GM21360 (cell line): ENCODE measurements at regions not wholly inside any gene's neighbourhood (a gene's known extent, or its start where the extent isn't known, plus 50 kb on each side); places are given as distances from the start of the nearest gene placed in this dataset.

ENCODE experiments used
- ATAC-seq: cut with Tn5 transposase; IDR thresholded peaks from one replicate; pipeline ENCODE4 v1.9.1; 2021; ENCODE audit warnings: mild to moderate bottlenecking, moderate library complexity; ENCODE audit not compliant: unreplicated experiment

DNA sequence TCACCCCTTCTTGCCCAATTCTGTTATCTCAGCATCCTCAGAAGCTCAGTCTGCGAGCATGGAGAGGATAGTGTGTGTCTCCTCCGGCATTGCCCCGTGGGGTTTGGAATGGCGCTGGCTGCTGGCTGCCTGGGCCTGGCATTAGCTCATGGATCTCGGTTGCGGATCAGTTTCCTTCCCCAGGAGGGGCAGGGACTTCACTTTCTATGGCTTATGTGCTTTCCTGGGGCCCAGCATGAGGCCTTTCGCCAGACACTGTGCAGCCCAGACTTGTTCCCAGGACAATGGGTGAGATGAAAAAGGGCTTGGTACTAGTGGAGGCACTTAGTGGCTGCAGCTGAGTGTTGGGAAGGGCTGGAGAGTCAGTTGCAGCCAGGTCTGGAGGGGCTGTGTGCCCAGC is 143.3 kb downstream of the GLI2 start:
- no peak for ATAC-seq

DNA sequence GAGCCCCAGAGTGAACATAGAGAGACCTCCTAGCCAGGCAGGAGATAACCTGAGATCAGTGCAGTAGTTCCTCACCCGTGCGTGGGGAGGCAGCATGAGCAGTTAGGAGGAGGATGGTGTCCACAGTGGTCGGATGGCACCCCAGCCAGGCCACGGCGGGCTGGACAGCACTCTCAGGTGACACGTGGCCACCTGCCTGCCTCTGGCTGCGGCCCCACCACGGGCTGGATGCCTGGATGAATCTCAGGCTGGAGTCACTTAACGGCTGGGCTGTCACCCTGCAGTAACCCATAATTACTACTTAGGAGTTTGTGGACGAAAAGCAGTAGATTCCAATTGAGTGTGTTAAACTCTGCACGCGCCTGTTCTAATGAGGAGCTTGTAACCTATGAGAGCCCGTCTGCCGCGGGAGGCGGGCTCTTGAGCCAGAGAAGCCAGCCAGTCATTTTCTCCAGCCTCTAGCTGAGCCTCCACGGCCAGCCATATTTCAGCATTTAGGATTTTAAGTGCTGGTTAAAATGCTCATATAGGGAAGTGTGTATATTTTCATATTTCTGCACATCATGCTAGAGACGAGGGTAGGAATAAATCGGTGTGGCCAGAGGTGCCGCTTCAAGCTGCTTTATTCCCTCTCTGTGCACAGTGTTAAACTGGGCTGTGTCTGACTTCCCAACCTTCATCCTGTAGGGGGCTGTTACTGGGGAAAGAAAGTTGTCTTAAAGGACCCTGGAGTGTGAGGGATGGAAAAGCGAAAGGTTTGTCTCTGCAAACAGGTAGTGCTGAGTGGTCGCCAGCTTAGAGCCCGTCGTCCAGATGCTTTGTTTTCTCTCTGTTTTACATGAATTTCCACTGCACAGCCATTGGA is 144.0 kb downstream of the GLI2 start:
- ATAC-seq = no peak

DNA sequence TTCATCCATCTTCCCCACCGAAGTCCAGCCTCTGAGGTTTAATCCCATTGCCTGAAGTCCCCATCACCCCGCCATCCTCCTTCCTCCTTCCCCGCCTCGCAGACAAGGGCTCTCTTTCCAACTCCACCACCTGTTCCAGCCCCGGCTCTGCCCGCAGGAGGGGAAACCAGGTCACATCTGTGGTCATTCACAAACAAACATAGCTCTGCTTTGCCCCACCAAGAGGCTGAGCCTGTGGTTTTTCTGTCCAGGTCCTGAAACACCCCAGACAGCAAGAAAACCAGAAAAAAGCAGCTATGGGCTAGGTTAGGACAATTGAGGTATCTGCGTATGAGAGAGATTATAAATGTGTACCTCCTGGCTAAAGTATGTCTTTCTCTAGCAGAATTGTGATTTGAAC is 144.7 kb downstream of the GLI2 start:
- ATAC-seq = no peak

DNA sequence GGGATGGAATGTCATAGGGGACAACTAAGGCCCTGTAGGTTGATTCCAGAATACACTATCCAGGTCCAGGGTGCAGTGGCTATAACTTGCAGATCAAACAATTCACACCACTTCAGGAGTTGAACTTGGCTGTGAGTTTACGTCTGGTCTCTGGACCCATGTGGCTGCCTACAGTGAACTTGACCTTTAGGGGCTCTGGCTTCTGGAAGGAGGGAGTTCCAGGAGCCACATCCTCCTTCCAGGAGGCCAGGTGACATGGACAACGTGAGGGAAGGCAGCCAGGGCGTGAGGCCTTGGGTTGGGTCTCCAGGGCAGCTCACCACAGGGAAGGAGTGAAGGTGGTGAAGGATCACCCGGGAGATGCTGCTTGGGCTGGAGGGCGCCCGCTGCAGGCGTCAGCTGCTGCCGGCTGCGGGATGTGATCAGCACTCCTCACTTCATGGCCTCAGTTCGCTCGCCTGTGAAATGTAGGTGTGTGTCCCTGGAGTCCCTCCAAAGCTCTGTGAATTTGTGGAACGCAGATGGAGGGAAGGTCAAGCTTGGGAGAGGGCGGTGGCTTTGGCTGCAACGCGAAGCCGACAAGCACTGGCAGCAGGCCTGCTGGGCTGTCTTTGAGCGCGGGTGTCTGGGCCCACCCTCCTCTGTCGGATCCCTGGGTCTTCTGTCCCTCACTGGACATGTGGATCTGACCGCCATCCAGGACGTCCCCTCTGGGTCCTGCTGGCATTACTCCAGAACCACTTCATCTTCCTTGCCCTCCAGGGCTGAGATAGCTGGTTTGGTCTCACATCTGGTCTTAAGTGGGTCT is 146.5 kb downstream of the GLI2 start:
- no peak for ATAC-seq

DNA sequence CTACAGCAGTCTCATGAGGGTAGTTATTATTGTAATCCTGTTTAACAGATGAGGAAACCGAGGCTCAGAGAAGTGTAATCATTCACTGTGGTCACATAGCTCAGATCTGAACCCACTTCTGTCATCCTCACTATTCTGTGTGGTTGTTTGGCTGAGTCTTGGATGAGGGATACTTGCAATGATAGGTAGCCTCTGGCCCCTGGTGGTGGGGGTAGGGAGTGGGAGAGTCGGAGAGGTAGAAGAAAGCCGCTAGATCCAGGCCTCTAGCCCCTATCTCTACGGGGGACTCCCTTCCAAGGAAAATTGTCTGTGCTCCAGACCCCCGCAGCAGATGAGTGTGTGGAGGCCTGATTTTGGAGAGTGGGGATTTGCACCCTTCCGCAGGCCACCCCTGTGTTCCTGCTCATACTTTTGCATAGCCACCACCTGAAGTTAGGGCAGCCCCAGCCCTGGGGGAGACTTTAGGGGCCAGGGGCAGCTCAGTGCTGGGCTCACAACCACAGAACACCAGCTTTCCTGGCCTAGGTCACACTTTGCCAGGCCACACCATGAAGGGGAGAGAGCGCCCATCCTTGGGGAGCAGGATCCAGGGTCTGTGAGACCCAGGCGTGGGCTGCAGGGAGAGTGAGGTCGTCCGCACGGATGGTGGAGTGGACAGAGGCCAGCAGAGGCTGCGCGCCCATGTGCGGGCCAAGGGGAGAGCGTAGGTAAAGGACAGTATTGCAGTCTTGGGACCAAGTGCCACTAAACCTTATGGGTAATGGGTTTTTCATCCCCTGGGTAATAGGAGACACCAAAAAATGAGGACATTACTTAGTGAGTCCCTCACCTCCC is 148.2 kb downstream of the GLI2 start:
- no peak for ATAC-seq

DNA sequence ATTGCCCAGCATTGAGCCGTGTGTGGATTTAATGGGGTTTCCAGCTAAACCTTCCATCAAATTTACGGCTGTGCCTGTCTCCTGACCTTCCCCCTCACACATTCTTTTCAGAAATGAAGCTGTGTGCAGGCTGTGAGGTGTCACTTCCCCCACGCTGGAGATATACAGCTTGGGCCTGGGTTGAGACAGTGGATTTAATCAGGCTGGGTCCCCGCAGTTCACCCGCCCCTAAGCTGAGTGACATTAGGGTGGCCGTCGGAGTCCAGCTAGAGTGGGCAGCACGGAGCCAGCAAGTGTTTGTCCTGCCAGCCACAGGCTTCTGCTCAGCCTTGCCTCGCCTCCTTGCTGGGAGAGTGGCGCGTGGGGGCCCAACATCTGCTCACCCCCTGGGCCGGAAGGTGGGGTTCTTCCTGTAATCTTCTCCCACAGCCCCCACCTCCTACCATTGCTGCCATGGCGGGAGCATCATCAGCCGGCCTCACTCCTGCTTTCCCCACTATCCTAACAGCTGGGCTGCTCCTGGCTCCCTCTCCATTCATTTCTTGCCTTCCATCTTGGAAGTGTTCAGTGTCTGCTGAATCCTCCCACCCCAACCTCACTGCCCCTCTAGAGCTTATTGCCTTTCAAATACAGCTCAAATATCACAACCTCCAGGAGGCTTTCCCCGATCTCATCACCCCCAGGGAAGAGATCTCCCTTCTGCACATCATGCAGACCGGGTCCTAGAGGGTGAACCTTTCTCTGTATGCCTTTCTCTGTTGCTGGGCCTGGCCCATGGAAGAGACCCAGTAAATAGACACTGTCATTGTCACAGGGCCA is 149.0 kb downstream of the GLI2 start:
- ATAC-seq = no peak

DNA sequence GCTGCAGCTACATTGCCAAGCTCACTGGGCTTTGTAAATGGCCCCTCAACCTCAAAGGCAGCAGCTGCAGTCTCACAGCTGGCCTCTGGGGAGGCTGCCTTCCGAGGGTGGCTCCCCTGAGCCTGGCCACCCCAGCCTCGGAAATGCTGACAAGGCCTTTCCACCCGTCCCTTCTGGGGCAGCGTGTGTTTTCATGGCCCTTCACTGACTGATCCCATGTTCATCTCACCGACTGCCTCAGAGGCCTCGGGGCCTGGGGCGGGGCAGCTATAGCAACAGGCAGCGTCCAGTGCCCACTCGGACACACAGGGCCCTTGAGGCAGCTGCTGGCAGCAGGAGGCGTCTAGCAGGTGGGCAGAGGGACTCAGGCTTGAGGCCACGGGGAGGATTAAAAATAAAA is 149.7 kb downstream of the GLI2 start:
- ATAC-seq = no peak

DNA sequence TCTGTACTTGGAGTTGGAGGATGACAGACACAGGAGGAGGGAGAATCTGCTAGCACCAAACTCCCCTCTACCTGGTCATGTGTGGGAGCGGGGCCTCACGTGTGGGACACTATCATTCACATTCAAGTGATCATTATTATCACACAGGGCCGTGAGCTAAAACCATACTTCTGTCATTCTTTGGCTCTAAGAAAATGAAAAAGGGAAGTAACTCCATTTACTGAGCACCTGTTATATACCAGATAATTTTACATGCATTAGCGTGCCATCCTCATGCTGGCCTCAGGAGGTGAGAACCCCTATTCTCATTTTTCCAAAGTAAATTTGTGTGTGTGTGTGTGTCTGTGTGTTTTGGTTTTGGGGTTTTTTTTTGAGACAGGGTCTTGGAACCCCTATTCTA is 150.1 kb downstream of the GLI2 start:
- ATAC-seq = no peak

DNA sequence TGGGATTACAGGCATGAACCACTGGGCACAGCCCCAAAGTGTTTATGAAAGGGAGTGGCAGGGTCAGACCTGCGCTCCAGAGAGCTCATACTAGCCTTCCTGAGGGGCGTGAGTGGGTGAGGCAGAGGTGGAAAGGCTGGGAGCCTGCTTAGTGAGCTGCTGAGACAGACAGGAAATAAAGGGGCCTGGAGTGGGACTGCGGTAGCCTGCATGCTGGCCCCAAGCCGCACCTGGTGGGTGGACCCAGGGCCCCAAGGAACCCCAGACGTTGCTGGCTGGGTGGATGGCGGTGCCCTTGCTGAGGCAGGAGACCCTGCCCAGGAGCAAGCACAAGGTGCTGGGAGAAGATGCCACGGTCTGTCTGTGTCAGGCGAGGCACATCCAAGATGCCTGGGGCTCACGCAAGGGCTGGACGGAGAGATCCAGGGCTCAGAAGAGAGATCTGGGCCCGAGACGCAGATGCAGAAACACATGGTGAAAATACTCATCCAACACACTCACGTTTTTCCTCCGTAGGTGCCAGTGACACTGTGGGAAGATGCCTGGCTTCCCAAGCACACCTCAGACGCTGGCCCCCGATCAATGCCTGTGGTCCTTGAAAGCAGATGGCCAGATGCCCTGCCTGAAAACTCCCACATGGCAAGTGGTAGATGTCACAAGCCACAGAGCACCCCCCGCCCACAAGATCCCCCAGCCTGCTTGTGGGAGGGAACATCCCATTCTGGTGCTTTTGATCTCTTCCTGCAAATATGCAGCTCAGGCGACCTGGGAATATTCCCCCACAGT is 151.1 kb downstream of the GLI2 start:
- ATAC-seq = no peak

DNA sequence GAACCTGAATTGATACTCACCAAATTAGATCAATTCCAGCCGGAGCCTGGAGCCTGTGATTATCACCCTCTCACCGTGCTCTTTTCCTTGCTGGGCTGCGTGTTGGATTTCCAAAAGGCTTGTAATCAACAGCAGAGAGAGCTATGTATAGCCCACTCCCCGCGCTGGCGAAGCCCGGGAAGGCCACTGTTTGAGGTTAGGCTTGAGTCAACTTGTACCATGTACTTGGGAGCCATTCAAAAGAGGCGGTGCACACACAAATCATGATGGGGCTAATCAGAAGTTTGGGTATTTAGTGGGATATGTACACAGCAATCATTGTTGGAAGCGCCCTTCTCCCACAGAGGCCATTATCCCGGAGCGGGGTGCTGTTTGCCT is 151.6 kb downstream of the GLI2 start:
- ATAC-seq = no peak

DNA sequence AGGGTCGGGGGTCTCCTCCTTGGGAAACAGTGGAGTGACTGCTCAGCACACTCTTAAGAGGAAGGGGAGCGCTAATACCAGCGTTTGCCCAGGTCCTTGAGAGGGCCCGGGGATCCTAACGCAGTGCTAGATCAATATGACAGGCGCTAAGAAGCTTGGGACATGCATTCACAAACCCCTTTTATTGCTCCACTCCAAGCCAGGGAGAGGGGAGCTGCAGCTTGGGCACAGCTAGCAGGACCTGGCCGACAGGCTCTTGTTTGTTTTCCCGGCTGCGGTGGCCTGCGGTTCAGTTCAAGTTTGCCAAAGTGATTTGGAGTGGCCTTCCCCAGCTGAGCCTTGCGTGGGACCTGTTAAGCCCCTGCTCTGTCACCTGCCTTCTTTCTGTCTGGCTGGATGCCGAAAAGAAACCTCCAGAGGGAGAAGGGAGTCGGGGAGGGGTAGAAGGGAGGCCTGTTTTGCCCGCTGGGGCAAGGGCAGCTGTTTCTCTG is 152.1 kb downstream of the GLI2 start:
- ATAC-seq = no peak

DNA sequence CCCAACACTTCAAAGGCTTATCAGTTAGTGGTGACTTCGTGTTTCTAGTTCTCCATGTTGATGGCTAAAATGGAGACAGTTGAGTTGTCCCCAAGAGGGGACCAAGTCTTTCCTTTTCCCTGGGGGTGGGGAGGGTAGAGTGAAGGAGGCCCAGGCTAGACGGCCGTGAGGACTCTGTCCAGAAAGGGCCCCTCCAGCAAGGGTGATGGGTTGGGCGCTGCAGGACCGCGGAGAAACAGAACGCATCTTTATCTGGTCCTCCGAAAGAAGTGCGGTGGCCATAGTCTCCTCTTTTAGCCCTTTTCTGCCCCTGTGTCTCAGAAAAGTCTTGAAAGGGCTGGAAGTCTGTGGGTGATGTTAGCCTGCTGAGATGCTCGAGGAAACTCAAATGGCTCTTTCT is 153.2 kb downstream of the GLI2 start:
- no peak for ATAC-seq

DNA sequence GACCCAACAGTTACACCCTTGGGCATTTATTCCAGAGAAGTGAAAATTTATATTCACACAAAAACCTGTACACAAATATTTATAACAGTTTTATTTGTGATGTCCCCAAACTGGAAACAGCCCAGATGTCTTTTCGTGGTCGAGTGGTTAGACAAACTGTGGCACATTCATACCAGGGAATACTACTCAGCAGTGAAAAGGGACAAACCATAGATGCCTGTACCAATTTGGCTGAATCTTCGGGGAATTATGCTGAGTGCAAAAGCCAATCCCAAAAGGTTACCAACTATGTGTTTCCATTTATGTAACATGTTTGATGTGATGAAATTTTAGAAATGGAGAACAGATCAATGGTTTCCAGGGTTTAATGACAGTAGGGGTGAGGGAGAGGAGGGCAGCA is 154.3 kb downstream of the GLI2 start:
- ATAC-seq = no peak

DNA sequence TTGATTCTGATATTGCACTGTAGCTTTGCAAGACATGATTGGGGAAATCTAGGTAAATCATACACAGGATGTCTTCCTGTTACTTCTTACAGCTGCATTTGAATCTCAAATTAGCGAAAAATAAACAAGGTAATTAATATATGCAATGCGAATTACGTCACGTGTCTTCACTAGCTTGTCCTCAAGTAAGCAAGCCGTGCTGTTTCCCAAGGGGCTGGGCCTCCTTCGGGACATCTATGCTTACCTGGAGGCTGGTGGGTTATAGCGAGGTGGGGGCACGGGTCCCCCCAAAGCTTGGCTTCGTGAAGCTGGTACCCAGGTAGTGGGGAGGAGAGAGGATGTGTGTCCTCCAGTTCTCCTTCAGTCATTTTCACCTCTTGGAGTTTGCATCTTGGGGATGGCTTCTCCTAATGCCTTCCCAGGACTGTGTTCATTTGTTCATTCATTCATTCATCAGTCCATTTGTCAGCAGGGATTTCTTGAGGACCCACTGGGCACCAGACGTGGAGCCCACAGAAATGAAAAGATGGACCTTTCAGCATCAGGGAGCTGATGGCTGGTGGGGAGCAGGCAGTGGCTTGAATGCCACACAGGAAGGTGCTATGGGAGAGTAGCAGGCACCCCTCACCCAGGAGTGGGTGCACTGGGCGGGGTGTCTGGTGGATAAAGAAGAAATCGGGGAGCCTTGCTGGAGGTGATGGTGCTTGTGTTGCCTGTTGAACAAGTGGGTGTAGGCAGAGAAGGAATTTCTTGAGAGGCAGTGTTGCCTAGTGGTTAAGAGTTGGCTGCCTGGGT is 155.1 kb downstream of the GLI2 start:
- no peak for ATAC-seq

DNA sequence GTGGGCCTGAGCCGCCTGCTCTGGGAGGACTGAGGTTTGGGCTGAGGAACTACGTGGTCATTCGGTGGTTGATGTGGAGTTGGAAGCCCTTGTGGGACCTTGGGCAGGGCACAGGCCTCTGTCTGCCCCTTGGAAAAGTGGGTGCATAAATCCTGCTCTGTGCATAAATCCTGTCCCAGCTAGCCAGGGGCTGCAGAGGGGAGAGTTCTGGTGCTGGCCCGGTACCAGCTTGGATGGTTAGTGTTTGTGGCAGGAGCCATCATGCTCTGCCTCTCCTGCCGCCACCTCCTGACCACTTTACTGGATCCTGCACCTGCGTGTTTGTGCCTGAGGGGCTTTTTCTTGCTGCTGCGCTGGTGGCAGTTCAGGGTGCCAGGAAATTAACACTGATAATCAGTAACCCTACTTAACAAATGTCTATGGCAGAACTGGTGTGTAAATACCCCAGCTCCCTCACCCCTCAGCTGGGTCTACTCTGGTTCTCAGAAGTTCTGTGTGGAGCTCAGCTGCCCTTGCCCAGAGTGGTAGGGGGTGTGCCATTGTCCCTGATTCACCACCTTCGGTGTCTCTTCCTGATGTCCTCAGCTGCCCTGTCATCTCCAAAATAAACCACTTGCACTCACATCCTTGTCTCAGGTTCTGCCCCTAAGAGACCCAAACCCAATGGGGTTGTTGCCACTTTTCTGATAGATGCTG is 156.8 kb downstream of the GLI2 start:
- ATAC-seq = no peak

DNA sequence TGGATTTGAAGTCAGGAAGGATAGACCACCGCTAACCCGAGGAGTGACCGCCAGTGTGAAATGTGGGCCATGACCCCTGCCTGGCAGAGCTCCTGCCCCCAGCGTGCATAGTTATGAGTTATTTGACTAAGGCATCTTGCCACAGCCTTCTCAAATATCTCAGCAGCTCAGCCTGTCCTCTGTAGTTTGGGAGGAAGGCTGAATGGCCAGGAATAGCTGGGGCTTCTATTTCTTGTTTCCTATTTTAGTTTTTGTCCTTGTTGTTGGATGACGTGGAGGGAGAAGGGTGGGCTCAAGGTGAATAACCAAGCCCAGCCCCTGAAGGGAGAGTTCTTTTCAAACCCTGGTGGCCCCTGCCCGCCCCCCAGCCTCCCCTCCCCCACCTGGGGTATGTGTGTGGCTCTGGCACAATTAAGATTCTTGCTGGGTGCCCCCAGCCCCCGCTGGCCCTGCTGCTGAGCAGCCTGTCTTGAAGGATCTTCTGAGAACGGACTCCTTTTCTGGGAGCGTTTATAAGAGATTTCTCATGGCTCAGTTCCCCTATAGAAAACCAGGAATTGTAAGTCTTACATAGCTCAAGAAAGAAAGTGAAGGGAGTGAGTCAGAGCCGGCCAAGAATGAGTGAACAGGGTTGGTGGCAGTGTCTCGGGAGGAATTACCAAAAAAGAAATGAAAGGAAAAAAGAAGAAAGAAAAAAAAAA is 157.4 kb downstream of the GLI2 start:
- ATAC-seq = no peak

DNA sequence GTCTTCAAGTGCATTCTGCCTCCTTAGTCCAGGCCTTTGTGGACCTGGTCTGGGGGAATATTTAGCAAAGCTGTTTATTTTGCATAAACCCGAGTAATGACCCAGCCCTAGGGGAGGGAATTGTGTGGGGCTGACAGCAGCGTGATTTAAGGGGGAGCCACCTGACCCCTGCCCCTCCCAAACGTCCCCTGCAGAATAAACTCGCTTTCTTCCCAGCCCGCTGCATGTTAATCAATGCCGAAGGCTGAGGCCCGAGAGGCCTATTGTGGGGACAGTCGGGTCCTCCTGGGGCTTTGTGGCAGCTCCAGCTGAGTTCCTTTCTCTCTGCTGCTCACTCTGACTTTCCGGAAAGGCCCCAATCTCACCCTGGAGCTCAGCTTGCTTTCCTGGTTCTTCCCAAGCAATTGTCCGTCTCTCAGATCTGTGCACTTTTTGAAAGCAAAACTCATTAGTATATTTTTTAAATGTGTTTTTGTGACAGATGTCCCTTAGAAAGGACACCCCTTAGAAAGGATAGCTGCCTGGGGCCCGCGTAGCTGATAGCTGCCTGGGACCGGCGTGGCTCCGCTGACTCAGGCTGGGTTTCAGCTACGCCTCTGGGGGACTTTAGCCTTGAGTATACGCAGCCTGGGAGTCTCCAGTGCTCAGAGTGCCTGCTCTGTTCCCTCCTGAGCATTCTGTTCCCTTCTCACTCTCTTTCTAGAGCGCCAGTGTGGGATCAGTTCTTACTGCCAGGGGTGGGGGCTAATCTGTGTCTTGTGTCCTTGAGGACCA is 158.3 kb downstream of the GLI2 start:
- no peak for ATAC-seq
